ENCODE measurements at regions not wholly inside any gene's neighbourhood (a gene's known extent, or its start where the extent isn't known, plus 50 kb on each side); places are given as distances from the start of the nearest gene placed in this dataset.

DNA sequence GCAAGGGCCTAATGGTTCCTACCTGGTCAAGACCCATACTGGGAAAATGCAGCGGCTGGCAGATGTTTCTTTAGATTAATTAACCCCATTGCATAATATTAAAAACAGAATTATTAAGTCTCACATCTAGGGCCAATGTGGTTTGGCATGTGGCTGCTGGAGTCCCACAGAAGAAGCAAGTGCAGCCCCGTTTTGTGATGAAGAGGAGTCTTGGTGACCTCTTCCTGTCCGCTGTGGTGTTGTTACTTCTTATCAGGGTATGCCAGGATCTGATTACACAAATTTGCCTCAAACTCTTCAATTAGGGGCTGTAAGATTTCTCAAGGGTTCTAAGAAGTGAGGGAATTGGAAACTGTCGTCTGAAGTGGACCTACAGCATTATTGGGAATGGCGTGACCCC, 240.3 kb downstream of the SEC23IP start:
- TF ChIP-seq, protein P1, sequence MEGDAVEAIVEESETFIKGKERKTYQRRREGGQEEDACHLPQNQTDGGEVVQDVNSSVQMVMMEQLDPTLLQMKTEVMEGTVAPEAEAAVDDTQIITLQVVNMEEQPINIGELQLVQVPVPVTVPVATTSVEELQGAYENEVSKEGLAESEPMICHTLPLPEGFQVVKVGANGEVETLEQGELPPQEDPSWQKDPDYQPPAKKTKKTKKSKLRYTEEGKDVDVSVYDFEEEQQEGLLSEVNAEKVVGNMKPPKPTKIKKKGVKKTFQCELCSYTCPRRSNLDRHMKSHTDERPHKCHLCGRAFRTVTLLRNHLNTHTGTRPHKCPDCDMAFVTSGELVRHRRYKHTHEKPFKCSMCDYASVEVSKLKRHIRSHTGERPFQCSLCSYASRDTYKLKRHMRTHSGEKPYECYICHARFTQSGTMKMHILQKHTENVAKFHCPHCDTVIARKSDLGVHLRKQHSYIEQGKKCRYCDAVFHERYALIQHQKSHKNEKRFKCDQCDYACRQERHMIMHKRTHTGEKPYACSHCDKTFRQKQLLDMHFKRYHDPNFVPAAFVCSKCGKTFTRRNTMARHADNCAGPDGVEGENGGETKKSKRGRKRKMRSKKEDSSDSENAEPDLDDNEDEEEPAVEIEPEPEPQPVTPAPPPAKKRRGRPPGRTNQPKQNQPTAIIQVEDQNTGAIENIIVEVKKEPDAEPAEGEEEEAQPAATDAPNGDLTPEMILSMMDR (IDR thresholded peaks at IDR 0.05) = no peak
- TF ChIP-seq POLR2A (IDR thresholded peaks at IDR 0.05; ENCODE audit: low read length) (no peak), EP300 (IDR thresholded peaks at IDR 0.05) (no peak)
